ENCODE measurements at regions not wholly inside any gene's neighbourhood (a gene's known extent, or its start where the extent isn't known, plus 50 kb on each side); places are given as distances from the start of the nearest gene placed in this dataset.

GRCh38 chr3:188071636-188072035 lies 82.3 kb upstream of the LPP start:
- H3K4me3 ChIP-seq (replicated peaks; ENCODE audit: low read depth, low read length) = no peak overlapping the region
- DNase-seq (ENCODE audit: extremely low read depth, low read depth) = no peak
- no peak for TF ChIP-seq CTCF (IDR thresholded peaks at IDR 0.05; ENCODE audit: low read depth, low read length, missing control alignments)

GRCh38 chr3:188076176-188076575 lies 77.8 kb upstream of the LPP start:
- DNase-seq (ENCODE audit: extremely low read depth, low read depth) = no peak
- H3K4me3 ChIP-seq (replicated peaks; ENCODE audit: low read depth, low read length) = no peak overlapping the region
- TF ChIP-seq CTCF (IDR thresholded peaks at IDR 0.05; ENCODE audit: low read depth, low read length, missing control alignments) = no peak

- no peak for DNase-seq (ENCODE audit: extremely low read depth, low read depth)
- no peak for TF ChIP-seq CTCF (IDR thresholded peaks at IDR 0.05; ENCODE audit: low read depth, low read length, missing control alignments)
Observed at GRCh38 chr3:188077160-188077799, 76.7 kb upstream of the LPP start.

GRCh38 chr3:188080091-188080490 lies 73.9 kb upstream of the LPP start:
- TF ChIP-seq CTCF (IDR thresholded peaks at IDR 0.05; ENCODE audit: low read depth, low read length, missing control alignments) = no peak
- no peak overlapping the region for H3K4me3 ChIP-seq (replicated peaks; ENCODE audit: low read depth, low read length)
- DNase-seq (ENCODE audit: extremely low read depth, low read depth) = no peak

More at GRCh38 chr3:188077160-188077799, 76.7 kb upstream of the LPP start:
- no peak overlapping the region for H3K4me3 ChIP-seq (replicated peaks; ENCODE audit: low read depth, low read length)

- no peak overlapping the region for H3K4me3 ChIP-seq (replicated peaks; ENCODE audit: low read depth, low read length)
- TF ChIP-seq CTCF (IDR thresholded peaks at IDR 0.05; ENCODE audit: low read depth, low read length, missing control alignments) = no peak
- no peak for DNase-seq (ENCODE audit: extremely low read depth, low read depth)
Observed at GRCh38 chr3:188082031-188082430, 71.9 kb upstream of the LPP start.

- no peak for DNase-seq (ENCODE audit: extremely low read depth, low read depth)
- TF ChIP-seq CTCF (IDR thresholded peaks at IDR 0.05; ENCODE audit: low read depth, low read length, missing control alignments) = no peak
- H3K4me3 ChIP-seq (replicated peaks; ENCODE audit: low read depth, low read length) = no peak overlapping the region
Observed at GRCh38 chr3:188082450-188082849, 71.5 kb upstream of the LPP start.

- H3K4me3 ChIP-seq (replicated peaks; ENCODE audit: low read depth, low read length) = no peak overlapping the region
- no peak for TF ChIP-seq CTCF (IDR thresholded peaks at IDR 0.05; ENCODE audit: low read depth, low read length, missing control alignments)
- no peak for DNase-seq (ENCODE audit: extremely low read depth, low read depth)
Observed at GRCh38 chr3:188083011-188083410, 70.9 kb upstream of the LPP start.
